H54 (cell line): ENCODE measurements at regions not wholly inside any gene's neighbourhood (a gene's known extent, or its start where the extent isn't known, plus 50 kb on each side); places are given as distances from the start of the nearest gene placed in this dataset.

Experiments
- DNase-seq: peaks from one replicate; pipeline ENCODE4 v3.0.0; 2011; ENCODE audit warnings: low spot score, mixed read lengths; ENCODE audit not compliant: insufficient read length
- FAIRE-seq: peaks from 3 replicates; lab custom pipeline; 2011; peaks lifted over from hg19 to GRCh38; lab: Jason Lieb, UNC
- POLR2A ChIP-seq: IDR thresholded peaks from 2 replicates; pipeline ENCODE4 v1.6.1; 2011; ENCODE audit warnings: low read depth, mild to moderate bottlenecking, low read length

DNA sequence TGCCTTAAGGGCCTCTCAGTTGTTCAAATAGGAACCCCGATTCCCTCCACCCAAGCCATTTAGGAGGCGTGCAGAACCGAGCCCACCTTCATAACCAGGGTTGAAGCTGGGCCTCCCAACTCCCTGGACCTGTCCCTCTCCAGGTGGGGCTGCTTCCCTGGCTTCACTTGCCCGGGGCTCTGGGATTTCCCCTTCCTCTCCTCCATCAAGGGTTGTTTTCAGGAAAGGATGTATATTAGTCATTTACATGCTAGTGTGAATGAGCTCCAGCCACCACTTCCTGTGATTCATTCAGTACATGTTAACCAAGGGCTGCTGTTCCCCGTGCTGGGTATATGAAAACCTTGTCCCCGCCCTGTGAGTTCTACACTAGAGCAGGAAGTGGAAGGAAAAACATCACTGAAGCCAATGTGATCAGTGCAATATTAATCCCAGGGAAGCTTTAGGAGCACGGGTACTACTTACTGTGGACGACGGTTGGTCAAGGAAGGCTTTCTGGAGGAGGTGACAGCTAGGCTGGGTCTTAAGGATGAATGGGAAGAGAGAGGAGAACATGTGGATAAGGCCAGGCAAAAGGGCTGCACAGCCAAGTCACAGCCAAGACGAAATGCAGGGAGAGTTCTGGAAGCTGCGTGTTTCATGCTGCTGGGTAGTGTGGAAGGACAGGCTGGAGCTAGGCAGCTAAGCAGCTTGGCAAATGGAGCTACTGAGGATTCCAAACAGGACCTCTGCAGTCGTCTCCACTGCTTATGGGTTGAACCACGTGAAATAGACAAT, 150.1 kb upstream of the SHH start:
- FAIRE-seq (peak; percentile 68), DNase-seq (peak; percentile 86)
- TF ChIP-seq POLR2A = no peak

DNA sequence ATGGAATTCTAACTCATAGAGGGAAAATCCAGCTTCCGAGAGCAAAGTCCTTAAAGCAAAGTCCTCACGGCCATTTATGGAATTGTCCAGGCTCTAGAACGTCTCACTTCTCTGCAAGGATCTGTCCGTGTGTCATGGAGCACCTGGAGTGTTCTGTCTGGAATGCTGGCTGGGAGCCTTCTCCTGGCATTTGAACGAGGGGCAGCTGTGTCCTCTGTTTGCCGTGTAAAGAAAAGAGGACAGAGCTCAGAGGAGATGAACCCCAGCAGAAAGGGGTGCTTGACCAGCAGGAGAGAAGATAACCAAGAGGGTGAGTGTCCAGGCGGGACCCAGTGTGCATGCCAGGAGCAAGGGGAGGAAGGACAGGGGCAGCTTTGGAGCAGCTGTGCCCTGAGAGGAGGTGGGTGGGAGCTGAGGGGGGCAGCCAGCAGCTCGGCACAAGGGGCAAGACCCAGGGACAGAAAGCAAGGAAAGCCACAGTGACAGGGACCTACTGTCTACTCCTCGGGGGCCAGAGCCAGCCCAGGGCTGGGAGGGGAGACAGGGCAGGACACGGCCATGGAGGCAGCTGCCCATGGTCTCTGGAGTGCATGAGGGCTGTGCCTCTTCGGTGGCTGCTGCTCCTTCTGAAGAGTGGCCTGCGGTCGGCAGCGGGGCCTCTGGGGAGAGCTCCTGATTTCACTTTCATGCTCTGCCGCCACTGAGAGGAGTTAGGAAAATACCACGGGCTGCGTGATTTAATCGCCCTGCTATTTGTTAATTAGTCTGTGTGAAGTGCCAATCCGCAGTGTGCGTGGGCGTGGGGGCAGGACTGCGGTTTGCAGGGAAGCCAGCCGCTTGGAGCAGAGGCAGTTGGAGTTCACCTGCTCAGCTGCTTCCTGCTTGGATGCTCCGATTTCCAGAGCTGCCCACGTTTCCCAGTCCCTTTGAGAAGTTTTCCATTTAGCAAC, 149.3 kb upstream of the SHH start:
- 0 out of 2 replicates have a peak, but pooled peaks have one; percentile 4 for TF ChIP-seq POLR2A
- FAIRE-seq (no peak), DNase-seq (peak; percentile 39)

DNA sequence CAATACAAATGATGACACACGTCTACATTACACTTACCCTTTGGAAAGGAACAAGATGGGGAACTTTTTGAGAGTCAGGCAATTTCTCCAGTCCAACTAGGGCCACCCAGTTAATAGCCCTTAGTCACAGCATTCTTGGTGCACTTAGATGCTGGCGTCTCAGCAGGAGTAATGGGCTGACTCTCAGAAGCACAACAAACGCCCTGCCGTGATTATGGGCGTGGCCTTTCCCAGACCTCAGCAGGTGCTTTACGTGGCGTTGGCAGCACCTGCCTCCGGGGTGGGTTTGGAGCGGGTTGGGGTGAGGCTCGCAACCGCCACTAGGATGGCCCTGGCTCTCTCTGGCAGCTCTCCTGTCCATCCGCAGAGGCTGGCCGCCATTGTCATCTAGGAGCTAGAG, 147.6 kb upstream of the SHH start:
- FAIRE-seq (no peak), DNase-seq (peak; percentile 39)
- TF ChIP-seq POLR2A = no peak

DNA sequence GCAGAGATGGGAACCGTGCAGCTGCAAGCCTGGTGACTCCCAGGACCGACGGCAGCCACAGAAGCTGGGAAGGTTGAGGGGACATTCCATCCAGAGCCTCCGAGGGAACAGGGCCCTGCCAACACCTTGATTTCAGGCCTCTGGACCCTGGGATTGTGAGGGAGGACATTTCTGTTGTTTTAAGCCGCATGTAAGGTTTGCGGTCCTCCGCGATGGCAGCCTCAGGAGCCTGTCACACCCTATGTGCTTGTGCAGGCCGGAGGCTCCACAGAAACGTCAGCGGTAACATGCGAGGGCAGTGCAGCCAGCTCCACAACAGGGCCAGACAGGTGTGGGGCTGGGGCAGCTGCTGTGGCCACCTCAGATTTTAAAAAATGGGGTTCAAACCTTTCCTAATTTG, 144.7 kb upstream of the SHH start:
- DNase-seq = no peak
- FAIRE-seq = no peak
- no peak for TF ChIP-seq POLR2A

DNA sequence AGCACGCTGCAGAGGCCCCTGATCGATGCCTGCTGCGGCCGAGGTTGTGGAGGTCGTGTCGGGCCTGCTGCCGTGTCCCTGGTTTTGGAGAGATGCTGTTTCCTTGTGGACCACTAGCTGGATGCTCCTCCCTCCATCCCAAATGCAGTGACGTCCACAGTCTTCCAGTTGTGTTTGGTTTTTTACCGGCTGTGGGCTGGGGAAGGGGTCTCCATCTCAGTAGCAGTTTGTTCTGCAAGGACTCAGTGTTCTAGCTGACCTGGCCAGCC, 143.0 kb upstream of the SHH start:
- no peak for TF ChIP-seq POLR2A
- no peak for DNase-seq
- FAIRE-seq = no peak

DNA sequence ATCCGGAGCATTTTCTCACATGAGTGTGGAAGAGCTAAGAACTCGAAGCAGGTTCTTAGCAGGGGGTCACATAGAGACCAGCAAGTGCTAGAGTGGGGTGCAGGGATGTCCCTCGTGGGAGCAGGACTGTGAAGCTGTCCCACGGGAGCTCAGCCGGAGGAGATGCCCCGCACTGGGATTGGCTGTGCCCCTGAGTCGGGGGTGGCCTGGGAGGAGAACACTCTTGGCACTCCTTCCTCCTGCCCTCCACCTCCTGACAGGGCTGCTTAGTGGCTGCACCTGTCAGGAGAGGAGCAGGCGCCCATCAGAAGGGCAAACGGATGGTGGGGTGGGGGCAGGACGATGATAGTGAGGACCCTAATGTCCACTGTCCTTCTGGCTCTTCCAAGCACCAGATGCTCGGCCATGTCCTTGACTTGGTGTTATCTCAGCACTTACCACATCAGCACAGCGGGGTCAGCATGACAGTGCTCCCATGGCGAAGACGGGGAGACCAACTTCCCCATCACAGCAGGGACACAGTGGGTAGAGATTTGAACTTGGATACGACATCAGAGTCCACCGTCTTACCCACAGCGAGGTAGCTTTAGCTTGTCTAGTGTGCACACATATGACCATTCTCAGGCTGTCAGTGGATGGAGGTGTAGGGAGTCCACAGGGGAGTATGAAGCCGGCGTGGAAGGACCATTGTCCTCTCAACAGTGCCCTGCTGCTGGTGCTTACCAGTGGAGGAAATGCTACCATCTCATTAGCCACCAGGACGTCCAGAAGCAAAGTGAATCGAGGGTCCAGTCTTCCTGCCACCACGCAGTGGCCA, 142.5 kb upstream of the SHH start:
- TF ChIP-seq POLR2A = no peak
- no peak for FAIRE-seq
- DNase-seq = no peak

DNA sequence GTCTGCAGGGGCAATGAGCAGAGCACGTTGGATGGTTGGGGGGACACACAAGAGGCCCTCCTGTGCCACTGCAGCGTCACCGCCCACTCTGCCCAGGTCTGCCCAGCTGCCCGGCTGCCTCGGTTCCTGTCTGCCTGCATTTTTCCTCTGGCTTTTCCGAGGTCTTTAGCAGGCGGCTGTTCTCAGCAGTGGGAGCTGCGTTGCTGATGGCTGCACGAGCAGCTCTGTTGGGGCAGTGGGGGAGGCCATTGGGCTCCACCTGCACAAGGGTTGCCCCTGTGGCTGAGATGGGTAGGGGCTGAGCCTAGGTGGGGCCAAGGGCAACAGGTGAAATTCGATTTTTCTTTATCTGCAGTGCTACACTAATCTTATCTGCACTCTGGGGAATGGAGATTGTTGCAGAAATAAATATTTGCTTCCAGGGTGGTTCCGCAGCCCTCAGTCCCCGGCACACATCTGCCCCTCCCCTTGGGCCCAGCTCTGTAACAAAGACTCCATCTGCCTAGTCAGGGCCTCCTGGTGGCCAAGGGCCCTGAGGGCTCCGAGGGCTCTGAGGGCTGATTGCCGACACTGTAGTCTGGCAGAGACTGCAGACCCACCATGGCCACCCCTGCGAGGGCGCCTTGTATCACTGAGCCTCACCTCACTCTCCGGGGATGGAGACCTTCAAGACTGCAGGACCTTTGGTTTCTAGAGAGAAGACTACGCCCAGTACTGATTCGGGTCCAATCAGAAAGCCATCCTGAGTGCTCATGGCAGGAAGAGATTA, 141.7 kb upstream of the SHH start:
- DNase-seq = no peak
- FAIRE-seq = no peak
- no peak for TF ChIP-seq POLR2A

DNA sequence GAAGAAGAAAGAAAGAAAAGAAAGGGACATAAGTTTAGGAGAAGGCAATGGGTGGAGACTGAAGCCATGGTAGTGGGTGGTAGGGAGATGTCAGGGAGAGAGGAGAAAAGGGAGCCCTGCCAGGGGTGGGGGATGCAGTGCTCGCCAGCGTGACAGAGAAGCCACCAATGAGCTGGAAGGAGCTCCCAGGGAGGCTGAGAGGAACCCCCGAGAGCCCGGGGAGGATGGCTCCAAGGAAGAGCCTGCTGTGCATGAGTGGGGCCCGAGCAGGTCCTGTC, 141.2 kb upstream of the SHH start:
- FAIRE-seq (no peak), DNase-seq (no peak)
- TF ChIP-seq POLR2A = no peak

DNA sequence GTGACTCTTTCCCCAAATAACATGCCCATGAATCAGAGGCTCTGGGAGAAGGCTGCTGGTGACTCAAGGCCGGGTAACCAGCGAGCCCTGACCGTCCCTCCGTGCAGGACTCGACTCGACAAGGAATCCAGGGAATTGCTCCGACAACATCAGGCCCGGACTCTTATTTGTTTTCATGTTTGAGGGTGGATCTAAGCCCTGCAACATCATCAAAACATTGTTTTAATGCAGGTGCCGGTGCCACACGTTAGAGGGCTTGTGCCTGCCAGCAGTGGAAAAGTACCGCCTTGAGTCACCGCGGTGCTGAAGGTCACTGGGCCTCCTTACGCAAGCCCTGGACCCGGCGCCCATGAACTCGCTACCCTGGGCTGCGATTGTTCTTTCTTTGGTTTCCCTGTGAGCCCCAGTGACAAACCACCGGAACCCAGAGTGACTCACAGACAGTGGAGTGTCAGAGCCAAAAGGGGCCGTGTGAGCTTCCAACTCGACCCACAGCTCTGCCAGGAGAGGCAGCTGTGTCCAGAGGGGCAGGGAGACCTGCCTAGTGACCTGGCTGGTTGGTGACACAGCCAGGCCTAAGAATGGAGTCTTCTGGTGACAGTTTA, 139.4 kb upstream of the SHH start:
- peak; percentile 87 for DNase-seq
- TF ChIP-seq POLR2A = no peak; the same call in 1 of the 2 replicates
- peak; percentile 23 for FAIRE-seq

DNA sequence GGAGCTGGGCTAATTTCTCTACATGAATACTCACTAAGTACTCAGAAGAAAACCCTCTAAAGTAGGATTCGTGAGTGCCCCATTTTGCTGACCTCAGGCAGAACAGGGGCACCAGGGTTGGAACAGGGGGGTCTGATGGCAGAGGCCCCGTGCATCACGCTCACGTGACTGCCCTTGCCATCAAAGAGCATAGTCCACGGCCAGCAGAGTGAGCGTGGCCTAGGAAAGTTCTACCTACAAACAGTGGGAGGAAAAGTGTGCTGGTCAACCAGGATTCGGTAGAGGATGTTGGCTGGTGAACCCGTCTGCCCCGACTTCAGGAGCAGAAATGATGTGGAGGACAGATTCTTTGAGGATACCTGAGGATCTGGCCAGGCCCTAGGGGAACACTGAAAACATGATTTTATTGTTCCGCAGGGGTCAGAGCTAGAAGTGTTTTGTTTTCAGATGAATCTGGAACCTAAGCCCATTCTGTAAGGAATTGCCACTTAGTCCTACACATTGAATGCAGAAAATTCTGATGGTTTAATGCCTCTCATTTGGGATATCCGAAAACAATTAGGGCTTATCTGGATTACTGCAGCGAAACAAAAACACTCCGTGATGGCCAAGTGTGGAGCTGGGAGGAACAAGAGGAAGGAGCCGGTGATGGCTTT, 138.8 kb upstream of the SHH start:
- no peak for TF ChIP-seq POLR2A
- no peak for FAIRE-seq
- no peak for DNase-seq

DNA sequence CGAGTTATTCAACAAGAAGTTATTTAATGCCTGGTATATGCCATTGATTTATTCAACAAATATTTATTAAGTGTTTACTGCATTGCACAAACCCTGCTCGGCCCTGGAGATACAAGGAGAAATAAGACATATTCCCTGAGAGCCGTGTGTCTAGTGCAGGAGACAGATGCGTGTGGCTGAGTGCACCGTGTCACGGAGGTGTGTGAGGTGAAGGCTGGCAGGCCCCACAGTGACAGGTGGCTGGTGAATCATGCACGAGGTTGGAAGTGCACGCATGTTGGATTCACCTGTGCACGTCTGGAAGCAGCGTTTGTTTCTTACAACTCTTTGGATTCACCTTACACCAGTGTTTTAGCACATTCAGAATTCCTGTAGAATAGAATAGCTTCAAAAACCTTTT, 136.6 kb upstream of the SHH start:
- TF ChIP-seq POLR2A = no peak
- DNase-seq (no peak), FAIRE-seq (no peak)

DNA sequence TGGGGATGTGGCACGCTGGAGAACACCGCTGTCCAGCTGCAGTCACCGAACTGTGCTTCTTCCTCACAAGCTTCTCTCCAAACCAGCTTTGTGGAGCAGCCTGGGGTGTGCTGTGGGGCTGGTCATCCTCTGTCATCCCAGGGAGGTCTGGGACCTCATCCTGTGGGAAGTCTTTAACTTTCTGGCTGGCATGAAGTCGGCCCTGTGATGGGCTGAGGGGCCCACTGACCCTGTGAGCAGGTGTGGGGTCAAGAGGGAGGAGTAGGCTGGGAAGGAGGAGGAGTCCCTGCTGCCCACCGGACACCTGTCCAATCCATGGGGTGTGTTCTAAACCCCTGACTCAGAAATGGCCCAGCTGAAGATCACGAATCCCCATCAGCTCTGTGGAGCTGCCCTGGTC, 136.2 kb upstream of the SHH start:
- no peak for TF ChIP-seq POLR2A
- FAIRE-seq (no peak), DNase-seq (no peak)
